H1 (cell line): ENCODE measurements at regions not wholly inside any gene's neighbourhood (a gene's known extent, or its start where the extent isn't known, plus 50 kb on each side); places are given as distances from the start of the nearest gene placed in this dataset.

Source experiments
- CTCF ChIA-PET: fragments of 300-600 bp; sonication (Branson Sonifier 250); formaldehyde crosslinking; loops from one replicate; lab custom pipeline; 2021; ENCODE audit not compliant: partially characterized antibody; lab: Charles Lee
- POLR2A ChIA-PET: fragments of 300-600 bp; sonication (Branson Sonifier 250); formaldehyde crosslinking; loops from one replicate; lab custom pipeline; 2021; ENCODE audit warnings: inconsistent platforms; ENCODE audit not compliant: partially characterized antibody; lab: Charles Lee
- DNase-seq, 2 experiments: peaks; one replicate each; pipeline versions ENCODE4 v3.0.0 to v3.0.0-alpha.2; 2010 to 2022; ENCODE audit warnings: low spot score in 2 of 2, low read depth in 1 of 2, mixed read lengths in 1 of 2
- FAIRE-seq: peaks from 2 replicates; lab custom pipeline; 2011; peaks lifted over from hg19 to GRCh38; lab: Jason Lieb, UNC
- H2AFZ ChIP-seq: 2 replicates; pipeline ENCODE4 v1.8.1; 2012; ENCODE audit warnings: low read length, inconsistent platforms
- H2AK5ac ChIP-seq: 2 replicates; pipeline ENCODE4 v1.6.1; 2013; ENCODE audit warnings: low read depth, low read length
- H2BK120ac ChIP-seq: replicated peaks from 2 replicates; pipeline ENCODE3; 2013; ENCODE audit warnings: low read depth, low read length, inconsistent platforms
- H2BK12ac ChIP-seq: 2 replicates; pipeline ENCODE4 v1.6.1; 2013; ENCODE audit warnings: low read depth, low read length
- H2BK15ac ChIP-seq: 2 replicates; pipeline ENCODE4 v1.6.1; 2013; ENCODE audit warnings: low read length
- H2BK20ac ChIP-seq: 2 replicates; pipeline ENCODE4 v1.6.1; 2013; ENCODE audit warnings: low read length
- H2BK5ac ChIP-seq: 2 replicates; pipeline ENCODE4 v1.6.1; 2013; ENCODE audit warnings: low read depth, low read length
- H3K14ac ChIP-seq: 2 replicates; pipeline ENCODE4 v1.6.1; 2013; ENCODE audit warnings: inconsistent platforms; ENCODE audit not compliant: insufficient read length
- H3K18ac ChIP-seq: 2 replicates; pipeline ENCODE4 v1.6.1; 2013; ENCODE audit warnings: low read length; ENCODE audit errors: extremely low read depth
- H3K23ac ChIP-seq: 2 replicates; pipeline ENCODE4 v1.6.1; 2013; ENCODE audit warnings: inconsistent platforms; ENCODE audit not compliant: insufficient read length
- H3K23me2 ChIP-seq: 2 replicates; pipeline ENCODE4 v1.6.1; 2013; ENCODE audit warnings: low read depth, low read length
- H3K27ac ChIP-seq: 2 replicates; pipeline ENCODE4 v1.6.1; 2011; ENCODE audit warnings: low read depth, low read length, inconsistent platforms
- H3K27me3 ChIP-seq, 4 experiments: replicated peaks in 1 of 4; 1 replicate in 1 of 4; 2 replicates in 3 of 4; pipeline versions ENCODE4 v1.6.1 to v1.8.1; 2011 to 2013; ENCODE audit warnings: low read length in 3 of 4, mild to moderate bottlenecking in 3 of 4, inconsistent platforms in 2 of 4, mixed read lengths in 2 of 4, moderate library complexity in 1 of 4; ENCODE audit not compliant: control insufficient read depth in 3 of 4, insufficient read depth in 3 of 4; ENCODE audit errors: extremely low read depth in 1 of 4
- H3K36me3 ChIP-seq, 4 experiments: 2 replicates each; pipeline versions ENCODE4 v1.6.1 to v1.8.1; 2011 to 2013; ENCODE audit warnings: mild to moderate bottlenecking in 4 of 4, low read length in 3 of 4, moderate library complexity in 2 of 4, control low read depth in 1 of 4, inconsistent platforms in 1 of 4; ENCODE audit not compliant: insufficient read depth in 4 of 4, control insufficient read depth in 2 of 4
- H3K4ac ChIP-seq: replicated peaks from 2 replicates; pipeline ENCODE3; 2013; ENCODE audit warnings: low read length, low read depth, mixed read lengths, inconsistent platforms; ENCODE audit not compliant: insufficient read length
- H3K4me1 ChIP-seq, 4 experiments: replicated peaks in 1 of 4; 1 replicate in 1 of 4; 2 replicates in 3 of 4; pipeline versions ENCODE4 v1.6.1 to v1.8.1; 2011 to 2013; ENCODE audit warnings: low read length in 3 of 4, inconsistent platforms in 2 of 4, mixed read lengths in 1 of 4; ENCODE audit not compliant: insufficient read depth in 4 of 4, control insufficient read depth in 3 of 4
- H3K4me2 ChIP-seq, 2 experiments: 2 replicates each; pipeline versions ENCODE4 v1.6.1 to v1.8.1; 2011 to 2013; ENCODE audit warnings: low read depth in 2 of 2, low read length in 2 of 2, control low read depth in 1 of 2, inconsistent platforms in 1 of 2, mild to moderate bottlenecking in 1 of 2; ENCODE audit not compliant: insufficient read depth in 1 of 2
- H3K4me3 ChIP-seq, 4 experiments: fragments of 200-600, 300-600 bp in 1 of 4; sonication (generic), shearing (Covaris generic), sonication (Bioruptor Twin) in 1 of 4; 2 replicates each; pipeline versions ENCODE4 v1.5.1 to v1.8.1; 2011 to 2016; ENCODE audit warnings: low read length in 4 of 4, low read depth in 3 of 4, control low read depth in 2 of 4, inconsistent platforms in 2 of 4, mild to moderate bottlenecking in 2 of 4, mixed read lengths in 1 of 4, moderate library complexity in 1 of 4; ENCODE audit not compliant: insufficient read depth in 2 of 4; ENCODE audit errors: extremely low read depth in 1 of 4
- H3K56ac ChIP-seq: replicated peaks from 2 replicates; pipeline ENCODE3; 2013; ENCODE audit warnings: low read depth, mild to moderate bottlenecking, mixed read lengths, low read length, inconsistent platforms; ENCODE audit not compliant: insufficient read length
- H3K79me1 ChIP-seq: 2 replicates; pipeline ENCODE4 v1.6.1; 2013; ENCODE audit warnings: low read depth, low read length, control low read depth
- H3K79me2 ChIP-seq, 2 experiments: 2 replicates each; pipeline versions ENCODE4 v1.6.1 to v1.8.1; 2012 to 2013; ENCODE audit warnings: low read length in 2 of 2, mild to moderate bottlenecking in 2 of 2, inconsistent platforms in 1 of 2; ENCODE audit not compliant: insufficient read depth in 2 of 2, control insufficient read depth in 1 of 2
- H3K9ac ChIP-seq, 4 experiments: replicated peaks in 1 of 4; 1 replicate in 1 of 4; 2 replicates in 3 of 4; pipeline versions ENCODE4 v1.6.1 to v1.8.1; 2011 to 2013; ENCODE audit warnings: low read depth in 3 of 4, low read length in 3 of 4, control low read depth in 2 of 4, mild to moderate bottlenecking in 2 of 4, moderate library complexity in 2 of 4, inconsistent platforms in 1 of 4; ENCODE audit errors: extremely low read depth in 1 of 4
- H3K9me3 ChIP-seq, 2 experiments: 2 replicates each; pipeline versions ENCODE4 v1.6.1 to v1.8.1; 2012 to 2013; ENCODE audit warnings: mild to moderate bottlenecking in 2 of 2, moderate library complexity in 2 of 2, control low read depth in 1 of 2, inconsistent platforms in 1 of 2, low read depth in 1 of 2, low read length in 1 of 2, mixed read lengths in 1 of 2; ENCODE audit not compliant: insufficient read depth in 2 of 2
- H4K20me1 ChIP-seq, 2 experiments: replicated peaks in 1 of 2; 2 replicates each; pipeline versions ENCODE3 to v1.8.1; 2011 to 2013; ENCODE audit warnings: inconsistent platforms in 2 of 2, low read length in 2 of 2, mild to moderate bottlenecking in 1 of 2; ENCODE audit not compliant: insufficient read depth in 2 of 2, control insufficient read depth in 1 of 2
- H4K5ac ChIP-seq: 2 replicates; pipeline ENCODE4 v1.6.1; 2013; ENCODE audit warnings: low read length, low read depth, mixed read lengths, inconsistent platforms; ENCODE audit not compliant: insufficient read length
- H4K8ac ChIP-seq: 2 replicates; pipeline ENCODE4 v1.8.0; 2013; ENCODE audit warnings: mild to moderate bottlenecking, moderate library complexity, low read length, inconsistent platforms; ENCODE audit not compliant: insufficient read depth; ENCODE audit errors: extremely low read depth
- H4K91ac ChIP-seq: replicated peaks from 2 replicates; pipeline ENCODE3; 2013; ENCODE audit warnings: low read length, mixed read lengths, inconsistent platforms; ENCODE audit not compliant: insufficient read length
- MAFK ChIP-seq: IDR thresholded peaks from 2 replicates; pipeline ENCODE4 v1.6.1; 2012; ENCODE audit warnings: low read depth, mild to moderate bottlenecking, improper control_type of control experiment, low read length
- WGBS, 2 experiments: shearing (Covaris generic) in 1 of 2; methylation state at CpG; one replicate each; pipeline versions ENCODE4 v1.1.6 to v1.1.7; 2013 to 2015; ENCODE audit warnings: low lambda C conversion rate in 2 of 2, mixed read lengths in 2 of 2, inconsistent platforms in 1 of 2, low coverage in 1 of 2, missing lambda C conversion rate in 1 of 2; ENCODE audit not compliant: insufficient replicate concordance in 2 of 2, insufficient coverage in 1 of 2, insufficient read length in 1 of 2; ENCODE audit errors: extremely low coverage in 1 of 2, missing lambda C conversion rate in 1 of 2; 5-methylcytosine and 5-hydroxymethylcytosine counted together
- TF ChIP-seq, protein P1 (sequence below): IDR thresholded peaks from 2 replicates; pipeline ENCODE4 v1.6.1; 2011; ENCODE audit warnings: low read length, improper control_type of control experiment

DNA sequence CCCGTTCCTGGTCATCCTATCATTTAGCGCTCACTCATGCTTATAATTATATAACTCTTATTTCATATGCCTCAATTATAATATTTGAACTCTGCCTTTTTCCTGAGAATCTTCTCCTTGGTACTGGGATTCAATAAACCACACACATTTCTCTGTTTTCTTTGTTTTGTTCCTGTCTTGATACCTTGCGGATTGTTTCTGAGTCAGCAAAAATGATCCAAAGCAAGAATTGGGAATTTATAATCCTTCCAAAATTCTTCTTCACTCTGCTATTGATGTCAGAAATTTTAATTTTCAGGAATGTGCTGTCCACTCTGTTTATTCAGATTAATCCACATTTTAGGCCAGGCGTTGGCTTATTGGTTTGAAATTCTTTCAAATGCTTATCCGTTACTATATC, 886.0 kb downstream of the SUCLG1 start:
- no peak overlapping the region for H2BK120ac ChIP-seq
- H2BK5ac ChIP-seq = no peak overlapping the region
- no peaks in the 10 kb centered on the region for H3K23me2 ChIP-seq
- H3K27me3 ChIP-seq = no peaks in the 10 kb centered on the region
- no peak overlapping the region for H3K9ac ChIP-seq
- H3K79me2 ChIP-seq = no peaks in the 10 kb centered on the region
- H2BK12ac ChIP-seq = no peak overlapping the region
- no peak overlapping the region for H4K91ac ChIP-seq
- TF ChIP-seq MAFK = peak; percentile 32; the same call in 1 of the 2 replicates
- TF ChIP-seq, protein P1, sequence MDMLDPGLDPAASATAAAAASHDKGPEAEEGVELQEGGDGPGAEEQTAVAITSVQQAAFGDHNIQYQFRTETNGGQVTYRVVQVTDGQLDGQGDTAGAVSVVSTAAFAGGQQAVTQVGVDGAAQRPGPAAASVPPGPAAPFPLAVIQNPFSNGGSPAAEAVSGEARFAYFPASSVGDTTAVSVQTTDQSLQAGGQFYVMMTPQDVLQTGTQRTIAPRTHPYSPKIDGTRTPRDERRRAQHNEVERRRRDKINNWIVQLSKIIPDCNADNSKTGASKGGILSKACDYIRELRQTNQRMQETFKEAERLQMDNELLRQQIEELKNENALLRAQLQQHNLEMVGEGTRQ = no peak
- 90% methylated on average over 5 of the region's 5 CpGs; no CpG with 5 or more reads in 1 of the 2 experiments for WGBS, 2 experiments
- H3K4ac ChIP-seq = no peak overlapping the region
- no peaks in the 10 kb centered on the region for H3K36me3 ChIP-seq
- H3K18ac ChIP-seq = no peak overlapping the region
- DNase-seq (no peak), FAIRE-seq (no peak)
- H2AFZ ChIP-seq = no peak overlapping the region
- no peak overlapping the region for H4K8ac ChIP-seq
- H3K14ac ChIP-seq = no peak overlapping the region
- H2BK20ac ChIP-seq = no peak overlapping the region
- H2BK15ac ChIP-seq = no peak overlapping the region
- H3K4me2 ChIP-seq = no peak overlapping the region
- no peak overlapping the region for H3K4me3 ChIP-seq
- ChIA-PET CTCF (no interaction called here), POLR2A (no interaction called here)
- no peaks in the 10 kb centered on the region for H3K9me3 ChIP-seq
- H4K5ac ChIP-seq = no peak overlapping the region
- H3K27ac ChIP-seq = no peak overlapping the region
- no peaks in the 10 kb centered on the region for H4K20me1 ChIP-seq
- no peak overlapping the region for H3K23ac ChIP-seq
- no peak overlapping the region for H2AK5ac ChIP-seq
- H3K4me1 ChIP-seq = no peaks in the 10 kb centered on the region
- H3K56ac ChIP-seq = no peak overlapping the region
- H3K79me1 ChIP-seq = no peaks in the 10 kb centered on the region
